H9 (cell line): ENCODE measurements at regions not wholly inside any gene's neighbourhood (a gene's known extent, or its start where the extent isn't known, plus 50 kb on each side); places are given as distances from the start of the nearest gene placed in this dataset.

Experiments
- DNase-seq: peaks from one replicate; pipeline ENCODE4 v3.0.0-alpha.2; 2017
- H2AFZ ChIP-seq: one replicate; pipeline ENCODE4 v1.6.1; 2013; ENCODE audit warnings: mild to moderate bottlenecking, low read length, control low read depth, moderate library complexity
- H2AK5ac ChIP-seq: 2 replicates; pipeline ENCODE4 v1.6.1; 2013; ENCODE audit warnings: low read length, control low read depth, mixed read lengths; ENCODE audit not compliant: insufficient read length
- H2BK120ac ChIP-seq: one replicate; pipeline ENCODE4 v1.6.1; 2013; ENCODE audit warnings: low read depth, mild to moderate bottlenecking, low read length, control low read depth, inconsistent platforms; ENCODE audit not compliant: poor library complexity, severe bottlenecking
- H2BK12ac ChIP-seq: 2 replicates; pipeline ENCODE4 v1.6.1; 2013; ENCODE audit warnings: low read length, control low read depth, mixed read lengths, low read depth; ENCODE audit not compliant: insufficient read length
- H2BK15ac ChIP-seq: 2 replicates; pipeline ENCODE4 v1.6.1; 2013; ENCODE audit warnings: low read depth, low read length, control low read depth
- H2BK20ac ChIP-seq: one replicate; pipeline ENCODE4 v1.6.1; 2013; ENCODE audit warnings: low read depth, mild to moderate bottlenecking, low read length, control low read depth, inconsistent platforms; ENCODE audit not compliant: poor library complexity, severe bottlenecking
- H2BK5ac ChIP-seq: 2 replicates; pipeline ENCODE4 v1.6.1; 2013; ENCODE audit warnings: low read length, control low read depth, mixed read lengths; ENCODE audit not compliant: insufficient read length
- H3K14ac ChIP-seq: 2 replicates; pipeline ENCODE4 v1.6.1; 2013; ENCODE audit warnings: low read length, control low read depth; ENCODE audit not compliant: insufficient read depth
- H3K18ac ChIP-seq: 2 replicates; pipeline ENCODE4 v1.6.1; 2013; ENCODE audit warnings: low read depth, mild to moderate bottlenecking, mixed read lengths, low read length, control low read depth; ENCODE audit not compliant: insufficient read length
- H3K23ac ChIP-seq: 2 replicates; pipeline ENCODE4 v1.6.1; 2013; ENCODE audit warnings: low read length, control low read depth, mixed read lengths, low read depth; ENCODE audit not compliant: insufficient read length
- H3K23me2 ChIP-seq: 2 replicates; pipeline ENCODE4 v1.6.1; 2013; ENCODE audit warnings: low read depth, mild to moderate bottlenecking, mixed read lengths, low read length, control low read depth; ENCODE audit not compliant: insufficient read length, poor library complexity, severe bottlenecking
- H3K27ac ChIP-seq: 2 replicates; pipeline ENCODE4 v1.5.1; 2013; ENCODE audit warnings: low read length, control low read depth, mixed read lengths, low read depth; ENCODE audit not compliant: insufficient read length
- H3K27me3 ChIP-seq: 2 replicates; pipeline ENCODE4 v1.6.1; 2013; ENCODE audit warnings: low read length, control low read depth, inconsistent platforms; ENCODE audit not compliant: insufficient read depth
- H3K4ac ChIP-seq: 2 replicates; pipeline ENCODE4 v1.6.1; 2013; ENCODE audit warnings: low read depth, mild to moderate bottlenecking, control low read depth, inconsistent platforms, low read length, moderate library complexity
- H3K4me1 ChIP-seq: 2 replicates; pipeline ENCODE4 v1.6.1; 2013; ENCODE audit warnings: low read length, control low read depth, inconsistent platforms; ENCODE audit not compliant: insufficient read depth
- H3K4me2 ChIP-seq: 2 replicates; pipeline ENCODE4 v1.6.1; 2013; ENCODE audit warnings: low read length, control low read depth, mixed read lengths; ENCODE audit not compliant: insufficient read length, insufficient read depth
- H3K56ac ChIP-seq: 2 replicates; pipeline ENCODE4 v1.6.1; 2013; ENCODE audit warnings: low read depth, mild to moderate bottlenecking, mixed read lengths, low read length, control low read depth; ENCODE audit not compliant: insufficient read length
- H3K79me1 ChIP-seq: 2 replicates; pipeline ENCODE4 v1.6.1; 2013; ENCODE audit warnings: low read depth, mild to moderate bottlenecking, moderate library complexity, low read length, control low read depth, inconsistent platforms; ENCODE audit not compliant: insufficient read depth, poor library complexity, severe bottlenecking
- H3K79me2 ChIP-seq: 2 replicates; pipeline ENCODE4 v1.6.1; 2013; ENCODE audit warnings: low read length, control low read depth, inconsistent platforms; ENCODE audit not compliant: insufficient read depth
- H3K9ac ChIP-seq: 2 replicates; pipeline ENCODE4 v1.6.1; 2013; ENCODE audit warnings: low read length, control low read depth, mixed read lengths; ENCODE audit not compliant: insufficient read length; ENCODE audit errors: extremely low read depth
- H3K9me3 ChIP-seq: one replicate; pipeline ENCODE4 v1.6.1; 2013; ENCODE audit warnings: low read depth, low read length, inconsistent platforms; ENCODE audit not compliant: control insufficient read depth
- H3T11ph ChIP-seq: one replicate; pipeline ENCODE4 v1.6.1; 2013; ENCODE audit warnings: mild to moderate bottlenecking, low read length, control low read depth, inconsistent platforms
- H4K20me1 ChIP-seq: one replicate; pipeline ENCODE4 v1.6.1; 2013; ENCODE audit not compliant: control insufficient read depth, insufficient read length, insufficient read depth
- H4K5ac ChIP-seq: 2 replicates; pipeline ENCODE4 v1.6.1; 2013; ENCODE audit warnings: low read depth, mild to moderate bottlenecking, mixed read lengths, low read length, control low read depth; ENCODE audit not compliant: insufficient read length
- H4K8ac ChIP-seq: replicated peaks from 2 replicates; pipeline ENCODE4 v1.6.1; 2013; ENCODE audit warnings: low read length, control low read depth, mixed read lengths, low read depth; ENCODE audit not compliant: insufficient read length
- H4K91ac ChIP-seq: 2 replicates; pipeline ENCODE4 v1.6.1; 2013; ENCODE audit warnings: low read depth, mild to moderate bottlenecking, moderate library complexity, mixed read lengths, low read length, control low read depth; ENCODE audit not compliant: insufficient read length
- H3K27ac Mint-ChIP-seq, 3 experiments: 2 replicates in 2 of 3; 3 replicates in 1 of 3; pipeline ENCODE4 v1.8.0; 2020 to 2021; ENCODE audit warnings: mixed read lengths in 3 of 3, mild to moderate bottlenecking in 1 of 3, moderate library complexity in 1 of 3
- H3K27me3 Mint-ChIP-seq: 2 replicates; pipeline ENCODE4 v1.8.0; 2021; ENCODE audit warnings: low read depth, mild to moderate bottlenecking, moderate library complexity, mixed read lengths
- H3K36me3 Mint-ChIP-seq, 3 experiments: 2 replicates in 2 of 3; 3 replicates in 1 of 3; pipeline ENCODE4 v1.8.0; 2020 to 2021; ENCODE audit warnings: low read depth in 3 of 3, mixed read lengths in 3 of 3; ENCODE audit not compliant: insufficient read depth in 1 of 3
- H3K4me1 Mint-ChIP-seq, 2 experiments: 2 replicates each; pipeline ENCODE4 v1.8.0; 2020; ENCODE audit warnings: mixed read lengths in 2 of 2
- H3K4me3 Mint-ChIP-seq, 2 experiments: 2 replicates in 1 of 2; 3 replicates in 1 of 2; pipeline ENCODE4 v1.8.0; 2020 to 2021; ENCODE audit warnings: mild to moderate bottlenecking in 2 of 2, mixed read lengths in 2 of 2, moderate library complexity in 1 of 2
- H3K9me3 Mint-ChIP-seq, 2 experiments: 2 replicates in 1 of 2; 3 replicates in 1 of 2; pipeline ENCODE4 v1.8.0; 2020; ENCODE audit warnings: mild to moderate bottlenecking in 2 of 2, mixed read lengths in 2 of 2, moderate library complexity in 1 of 2
- CTCF ChIP-seq: fragments of 200-600 bp; sonication (generic); conservative IDR thresholded peaks from 3 replicates; pipeline ENCODE4 v1.8.0; 2021; ENCODE audit warnings: antibody characterized with exemption, mild to moderate bottlenecking
- WGBS: extraction: QIAGEN DNeasy Blood & Tissue Kit; methylation state at CpG from one replicate; pipeline ENCODE4 v1.1.7; 2013; ENCODE audit warnings: missing lambda C conversion rate, low lambda C conversion rate, mixed read lengths; ENCODE audit not compliant: insufficient read length; ENCODE audit errors: extremely low coverage; 5-methylcytosine and 5-hydroxymethylcytosine counted together

- no peak overlapping the region for H2BK20ac ChIP-seq
- H2BK12ac ChIP-seq = no peak overlapping the region
- Mint-ChIP-seq H3K9me3 (no peaks in the 10 kb centered on the region), H3K27me3 (peaks cover 15% of the 10 kb centered on the region), H3K27ac (no peak overlapping the region), H3K4me3 (no peak overlapping the region), H3K4me1 (peaks cover 12% of the 10 kb centered on the region in 2 experiments), H3K36me3 (no peaks in the 10 kb centered on the region)
- no peak overlapping the region for H2AFZ ChIP-seq
- H4K91ac ChIP-seq = no peak overlapping the region
- no peak for DNase-seq
- H3K4me2 ChIP-seq = no peak overlapping the region
- no peak overlapping the region for H3K18ac ChIP-seq
- H3K23ac ChIP-seq = no peak overlapping the region
- H3K79me1 ChIP-seq = no peaks in the 10 kb centered on the region
- H3K23me2 ChIP-seq = no peaks in the 10 kb centered on the region
- H2BK15ac ChIP-seq = no peak overlapping the region
- H3K27me3 ChIP-seq = peaks cover 2% of the 10 kb centered on the region; the same call in 1 of the 2 replicates
- no peak overlapping the region for H2AK5ac ChIP-seq
- H3K56ac ChIP-seq = no peak overlapping the region
- no peak for TF ChIP-seq CTCF
- H3K9me3 ChIP-seq = no peaks in the 10 kb centered on the region
- no CpG with 5 or more reads among the region's 2 CpGs for WGBS
- H2BK5ac ChIP-seq = no peak overlapping the region
- no peaks in the 10 kb centered on the region for H4K20me1 ChIP-seq
- no peak overlapping the region for H3T11ph ChIP-seq
- no peak overlapping the region for H4K5ac ChIP-seq
- H3K14ac ChIP-seq = no peak overlapping the region
- no peak overlapping the region for H4K8ac ChIP-seq
- peaks cover 6% of the 10 kb centered on the region; the same call in 1 of the 2 replicates for H3K4me1 ChIP-seq
- H3K79me2 ChIP-seq = no peaks in the 10 kb centered on the region
- no peak overlapping the region for H3K9ac ChIP-seq
- H3K4ac ChIP-seq = no peak overlapping the region
- no peak overlapping the region for H3K27ac ChIP-seq
- H2BK120ac ChIP-seq = no peak overlapping the region
These were observed 400.5 kb upstream of the CCL2 start for GRCh38 chr17:33854596-33854995.
